ENCODE measurements at regions not wholly inside any gene's neighbourhood (a gene's known extent, or its start where the extent isn't known, plus 50 kb on each side); places are given as distances from the start of the nearest gene placed in this dataset.

GRCh38 chr7:156163747-156164146 is 351.5 kb upstream of the SHH start:
- no peak for DNase-seq
- Histone ChIP-seq H3K36me3 (replicated peaks) (no peaks in the 10 kb centered on the region), H3K27me3 (replicated peaks) (no peaks in the 10 kb centered on the region), H3K27ac (no peak overlapping the region), H3K4me3 (ENCODE audit: low read depth, low read length) (no peak overlapping the region)
- TF ChIP-seq, protein P1, sequence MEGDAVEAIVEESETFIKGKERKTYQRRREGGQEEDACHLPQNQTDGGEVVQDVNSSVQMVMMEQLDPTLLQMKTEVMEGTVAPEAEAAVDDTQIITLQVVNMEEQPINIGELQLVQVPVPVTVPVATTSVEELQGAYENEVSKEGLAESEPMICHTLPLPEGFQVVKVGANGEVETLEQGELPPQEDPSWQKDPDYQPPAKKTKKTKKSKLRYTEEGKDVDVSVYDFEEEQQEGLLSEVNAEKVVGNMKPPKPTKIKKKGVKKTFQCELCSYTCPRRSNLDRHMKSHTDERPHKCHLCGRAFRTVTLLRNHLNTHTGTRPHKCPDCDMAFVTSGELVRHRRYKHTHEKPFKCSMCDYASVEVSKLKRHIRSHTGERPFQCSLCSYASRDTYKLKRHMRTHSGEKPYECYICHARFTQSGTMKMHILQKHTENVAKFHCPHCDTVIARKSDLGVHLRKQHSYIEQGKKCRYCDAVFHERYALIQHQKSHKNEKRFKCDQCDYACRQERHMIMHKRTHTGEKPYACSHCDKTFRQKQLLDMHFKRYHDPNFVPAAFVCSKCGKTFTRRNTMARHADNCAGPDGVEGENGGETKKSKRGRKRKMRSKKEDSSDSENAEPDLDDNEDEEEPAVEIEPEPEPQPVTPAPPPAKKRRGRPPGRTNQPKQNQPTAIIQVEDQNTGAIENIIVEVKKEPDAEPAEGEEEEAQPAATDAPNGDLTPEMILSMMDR (IDR thresholded peaks at IDR 0.05; ENCODE audit: low read depth, low read length, missing control alignments), result no peak
- in situ Hi-C loops (cut with HindIII; ENCODE audit: low pct_ligation_motif_present, low sequenced_read_pairs), result no loop called here

DNA sequence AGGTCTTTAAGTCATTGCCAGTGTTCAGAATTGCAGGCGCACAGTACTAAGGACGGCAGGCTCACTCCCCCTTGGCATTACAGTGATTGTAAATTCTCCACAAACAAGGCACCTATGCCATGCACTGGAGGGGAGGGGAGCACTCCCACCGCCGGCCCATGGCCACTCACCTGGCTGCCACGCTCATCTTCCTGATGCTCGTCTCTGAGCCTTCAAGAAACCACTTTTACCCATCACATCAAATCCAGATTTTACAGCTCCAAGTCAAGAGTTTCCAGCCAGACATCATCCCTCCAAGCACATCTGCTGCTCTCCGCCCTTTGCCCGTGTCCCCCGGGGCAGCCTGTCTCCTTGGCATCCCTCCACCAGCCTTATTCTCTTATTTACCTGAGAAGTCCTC is 350.2 kb upstream of the SHH start:
- Histone ChIP-seq H3K27ac (no peak overlapping the region), H3K36me3 (replicated peaks) (no peaks in the 10 kb centered on the region), H3K4me3 (ENCODE audit: low read depth, low read length) (no peak overlapping the region), H3K27me3 (replicated peaks) (no peaks in the 10 kb centered on the region)
- in situ Hi-C loops (cut with HindIII; ENCODE audit: low pct_ligation_motif_present, low sequenced_read_pairs), result no loop called here
- TF ChIP-seq, protein P1 (IDR thresholded peaks at IDR 0.05; ENCODE audit: low read depth, low read length, missing control alignments), result no peak
- no peak for DNase-seq

DNA sequence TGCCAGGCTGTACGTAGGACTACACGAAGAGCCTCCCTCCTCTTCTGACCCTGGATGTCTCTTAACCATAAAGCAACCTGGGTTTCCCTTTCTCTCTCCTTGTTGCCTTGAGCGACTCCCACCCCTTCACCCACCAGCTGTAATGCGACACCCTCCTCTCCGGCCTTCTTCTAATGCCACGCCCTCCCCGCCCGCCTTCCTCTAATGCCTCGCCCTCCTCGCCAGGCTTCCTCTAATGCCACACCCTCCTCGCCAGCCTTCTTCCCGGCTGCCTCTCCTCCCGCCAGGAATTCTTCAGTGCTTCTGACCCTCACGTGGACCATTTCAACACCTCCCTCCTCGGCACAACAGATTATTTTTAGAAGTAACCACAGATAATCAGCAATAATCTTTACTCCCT is 348.5 kb upstream of the SHH start:
- Histone ChIP-seq H3K27ac (no peak overlapping the region), H3K4me3 (ENCODE audit: low read depth, low read length) (no peak overlapping the region), H3K36me3 (replicated peaks) (no peaks in the 10 kb centered on the region), H3K27me3 (replicated peaks) (no peaks in the 10 kb centered on the region)
- DNase-seq, result no peak
- TF ChIP-seq, protein P1 (IDR thresholded peaks at IDR 0.05; ENCODE audit: low read depth, low read length, missing control alignments), result no peak
- in situ Hi-C loops (cut with HindIII; ENCODE audit: low pct_ligation_motif_present, low sequenced_read_pairs), result no loop called here

DNA sequence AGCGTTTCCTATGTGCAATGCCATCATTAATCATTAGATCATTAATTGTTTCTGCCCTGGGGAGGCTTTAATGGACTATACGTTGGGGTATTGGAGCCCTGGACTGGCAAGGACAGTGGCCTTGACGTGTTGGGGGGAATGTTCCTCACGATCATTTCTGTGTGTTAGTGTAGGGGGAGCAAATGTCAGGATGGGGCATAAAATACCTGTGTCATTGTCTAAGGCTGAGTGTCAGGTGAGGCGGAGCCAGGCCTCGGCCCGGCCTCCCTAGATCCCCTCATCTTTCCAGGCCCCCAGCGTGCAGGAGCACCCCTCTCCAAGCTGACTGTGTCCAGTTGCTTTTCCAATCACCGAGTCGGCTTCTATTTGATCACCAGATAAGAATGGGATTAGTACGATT is 346.4 kb upstream of the SHH start:
- DNase-seq, result no peak
- no peak overlapping the region for H3K4me3 ChIP-seq (ENCODE audit: low read depth, low read length)
- no peaks in the 10 kb centered on the region for H3K27me3 ChIP-seq (replicated peaks)
- no peaks in the 10 kb centered on the region for H3K36me3 ChIP-seq (replicated peaks)
- TF ChIP-seq, protein P1 (IDR thresholded peaks at IDR 0.05; ENCODE audit: low read depth, low read length, missing control alignments), result no peak
- in situ Hi-C loops (cut with HindIII; ENCODE audit: low pct_ligation_motif_present, low sequenced_read_pairs), result no loop called here
- no peak overlapping the region for H3K27ac ChIP-seq

DNA sequence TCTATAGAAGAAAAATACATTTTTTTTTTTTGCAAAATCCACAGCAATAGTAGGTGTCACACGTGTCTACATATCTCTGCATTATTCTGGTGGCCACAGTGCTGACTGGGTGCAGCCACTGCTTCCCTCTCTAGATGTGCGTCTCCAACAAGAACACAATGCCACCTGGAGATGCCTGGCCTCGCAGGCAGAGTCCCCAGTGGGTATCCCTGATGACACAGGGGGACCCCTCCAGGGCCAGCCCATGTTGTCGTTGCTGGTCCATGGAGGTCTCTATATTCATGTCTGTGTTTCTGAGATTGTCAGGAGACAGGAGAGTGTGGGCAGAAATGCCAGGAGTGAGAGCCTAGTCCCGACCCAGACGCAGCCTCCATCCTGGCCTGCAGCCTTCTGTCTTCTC is 345.9 kb upstream of the SHH start:
- DNase-seq, result no peak
- no peaks in the 10 kb centered on the region for H3K36me3 ChIP-seq (replicated peaks)
- TF ChIP-seq, protein P1 (IDR thresholded peaks at IDR 0.05; ENCODE audit: low read depth, low read length, missing control alignments), result no peak
- in situ Hi-C loops (cut with HindIII; ENCODE audit: low pct_ligation_motif_present, low sequenced_read_pairs), result no loop called here
- H3K27ac ChIP-seq, result no peak overlapping the region
- no peak overlapping the region for H3K4me3 ChIP-seq (ENCODE audit: low read depth, low read length)
- H3K27me3 ChIP-seq (replicated peaks), result no peaks in the 10 kb centered on the region

GRCh38 chr7:156157409-156158012 is 345.2 kb upstream of the SHH start:
- DNase-seq, result no peak
- in situ Hi-C loops (cut with HindIII; ENCODE audit: low pct_ligation_motif_present, low sequenced_read_pairs), result no loop called here
- H3K27me3 ChIP-seq (replicated peaks), result no peaks in the 10 kb centered on the region
- TF ChIP-seq, protein P1 (IDR thresholded peaks at IDR 0.05; ENCODE audit: low read depth, low read length, missing control alignments), result no peak
- H3K27ac ChIP-seq, result no peak overlapping the region
- H3K4me3 ChIP-seq (ENCODE audit: low read depth, low read length), result no peak overlapping the region
- H3K36me3 ChIP-seq (replicated peaks), result no peaks in the 10 kb centered on the region

Measured in brain microvascular endothelial cell (primary cell).